Activated CD8-positive, alpha-beta T cell treated with anti-CD3 and anti-CD28 coated beads for 36 hours (primary cell): ENCODE measurements at regions not wholly inside any gene's neighbourhood (a gene's known extent, or its start where the extent isn't known, plus 50 kb on each side); places are given as distances from the start of the nearest gene placed in this dataset.

ENCODE experiments used
- ATAC-seq: fragments of 200-7000 bp; cut with Tn5 transposase; one replicate; pipeline ENCODE4 v1.10.0; 2021; ENCODE audit warnings: mild to moderate bottlenecking, moderate library complexity
- CTCF ChIA-PET: fragments of 350-600 bp; sonication (Branson Sonifier 250); formaldehyde crosslinking; loops from one replicate; lab custom pipeline; 2021; ENCODE audit warnings: antibody characterized with exemption; lab: Charles Lee
- POLR2A ChIA-PET: fragments of 350-600 bp; sonication (Branson Sonifier 250); formaldehyde crosslinking; loops from one replicate; lab custom pipeline; 2021; ENCODE audit warnings: antibody characterized with exemption; lab: Charles Lee
- DNase-seq: peaks from one replicate; pipeline ENCODE4 v3.0.0-alpha.2; 2020
- H3K27ac Mint-ChIP-seq: one replicate; pipeline ENCODE4 v1.8.0; 2021; ENCODE audit warnings: mild to moderate bottlenecking, mixed read lengths
- H3K27me3 Mint-ChIP-seq: one replicate; pipeline ENCODE4 v1.8.0; 2021; ENCODE audit warnings: mixed read lengths
- H3K36me3 Mint-ChIP-seq: one replicate; pipeline ENCODE4 v1.8.0; 2021; ENCODE audit warnings: low read depth, mixed read lengths
- H3K4me1 Mint-ChIP-seq: one replicate; pipeline ENCODE4 v1.8.0; 2021; ENCODE audit warnings: low read depth, mixed read lengths
- H3K4me3 Mint-ChIP-seq: one replicate; pipeline ENCODE4 v1.8.0; 2021; ENCODE audit warnings: mild to moderate bottlenecking, moderate library complexity, mixed read lengths
- H3K9me3 Mint-ChIP-seq: one replicate; pipeline ENCODE4 v1.8.0; 2021; ENCODE audit warnings: mixed read lengths
- CTCF ChIP-seq: fragments of 200-600 bp; IDR thresholded peaks from one replicate; pipeline ENCODE4 v1.8.0; 2022; ENCODE audit warnings: antibody characterized with exemption, mild to moderate bottlenecking
- intact Hi-C: fragments of 100-400 bp; cut with micrococcal nuclease; formaldehyde crosslinking; loops from one replicate; pipeline ENCODE4 v1.10.0; 2022

- Mint-ChIP-seq H3K36me3 (no peaks in the 10 kb centered on the region), H3K9me3 (no peaks in the 10 kb centered on the region), H3K27me3 (peaks cover 48% of the 10 kb centered on the region), H3K27ac (no peak overlapping the region), H3K4me1 (no peaks in the 10 kb centered on the region), H3K4me3 (no peak overlapping the region)
- no peak for DNase-seq
- intact Hi-C loops, result loop anchor here (5.0 kb wide), 1 partner anchor 334 kb away; no protein-coding TSS in a partner anchor
- ATAC-seq, result no peak
- no peak for TF ChIP-seq CTCF
- ChIA-PET CTCF (interaction anchor here (1.1 kb wide), 1 partner anchor 11 kb away, joined by 4 read pairs; no protein-coding TSS in a partner anchor), POLR2A (interaction anchor here (0.5 kb wide), 1 partner anchor 63 kb away, joined by 3 read pairs; no protein-coding TSS in a partner anchor)
These were observed 68.4 kb downstream of the ZIC5 start for GRCh38 chr13:99903140-99903539.

GRCh38 chr13:99902657-99903056, 68.9 kb downstream of the ZIC5 start:
- no peak overlapping the region for H3K4me3 Mint-ChIP-seq
- no peaks in the 10 kb centered on the region for H3K9me3 Mint-ChIP-seq
- ATAC-seq (no peak), DNase-seq (no peak)
- TF ChIP-seq CTCF, result no peak
- intact Hi-C loops, result loop anchor here (5.0 kb wide), 1 partner anchor 335 kb away; no protein-coding TSS in a partner anchor
- H3K27me3 Mint-ChIP-seq, result peaks cover 51% of the 10 kb centered on the region
- no peak overlapping the region for H3K27ac Mint-ChIP-seq
- CTCF ChIA-PET, result interaction anchor here (1.1 kb wide), 1 partner anchor 11 kb away, joined by 4 read pairs; no protein-coding TSS in a partner anchor
- H3K36me3 Mint-ChIP-seq, result no peaks in the 10 kb centered on the region
- no peaks in the 10 kb centered on the region for H3K4me1 Mint-ChIP-seq
- POLR2A ChIA-PET, result no interaction called here

GRCh38 chr13:99900960-99901359, 70.6 kb downstream of the ZIC5 start:
- DNase-seq (no peak), ATAC-seq (no peak)
- peaks cover 59% of the 10 kb centered on the region for H3K27me3 Mint-ChIP-seq
- intact Hi-C loops, result loop anchor here (5.0 kb wide), 1 partner anchor 336 kb away; no protein-coding TSS in a partner anchor
- no peaks in the 10 kb centered on the region for H3K4me1 Mint-ChIP-seq
- no peak overlapping the region for H3K27ac Mint-ChIP-seq
- ChIA-PET CTCF (interaction anchor here (0.6 to 5.8 kb wide), 31 partner anchors 8 to 687 kb away, joined by 3 to 59 read pairs (median 3); partner anchors contain the start of gene CLYBL), POLR2A (interaction anchor here (1.4 kb wide), 1 partner anchor 332 kb away, joined by 5 read pairs; no protein-coding TSS in a partner anchor)
- no peak for TF ChIP-seq CTCF
- no peaks in the 10 kb centered on the region for H3K9me3 Mint-ChIP-seq
- no peak overlapping the region for H3K4me3 Mint-ChIP-seq
- no peaks in the 10 kb centered on the region for H3K36me3 Mint-ChIP-seq

- no peak for DNase-seq
- Mint-ChIP-seq H3K9me3 (no peaks in the 10 kb centered on the region), H3K27ac (no peak overlapping the region), H3K4me1 (peaks cover 8% of the 10 kb centered on the region), H3K36me3 (no peaks in the 10 kb centered on the region), H3K4me3 (no peak overlapping the region), H3K27me3 (peaks cover 66% of the 10 kb centered on the region)
- ChIA-PET POLR2A (no interaction called here), CTCF (interaction anchor here (1.2 to 5.8 kb wide), 7 partner anchors 16 to 337 kb away, joined by 3 to 59 read pairs (median 4); no protein-coding TSS in a partner anchor)
- no peak for TF ChIP-seq CTCF
- ATAC-seq, result no peak
- intact Hi-C loops, result no loop called here
These were observed 73.1 kb downstream of the ZIC5 start for GRCh38 chr13:99898421-99898820.

GRCh38 chr13:99897076-99897440, 74.5 kb downstream of the ZIC5 start:
- peaks cover 60% of the 10 kb centered on the region for H3K27me3 Mint-ChIP-seq
- no peak overlapping the region for H3K27ac Mint-ChIP-seq
- no peak overlapping the region for H3K4me3 Mint-ChIP-seq
- ATAC-seq, result no peak
- CTCF ChIA-PET, result interaction anchor here (1.1 to 5.8 kb wide), 3 partner anchors 17 to 240 kb away, joined by 4 to 59 read pairs (median 5); no protein-coding TSS in a partner anchor
- TF ChIP-seq CTCF, result no peak
- intact Hi-C loops, result no loop called here
- H3K9me3 Mint-ChIP-seq, result no peaks in the 10 kb centered on the region
- no peaks in the 10 kb centered on the region for H3K36me3 Mint-ChIP-seq
- H3K4me1 Mint-ChIP-seq, result peaks cover 8% of the 10 kb centered on the region
- no peak for DNase-seq
- POLR2A ChIA-PET, result interaction anchor here (1.0 kb wide), 1 partner anchor 17 kb away, joined by 3 read pairs; no protein-coding TSS in a partner anchor
